Vagina (tissue), 2 donors: ENCODE measurements at regions not wholly inside any gene's neighbourhood (a gene's known extent, or its start where the extent isn't known, plus 50 kb on each side); places are given as distances from the start of the nearest gene placed in this dataset.

ENCODE experiments used
- POLR2A ChIP-seq, 2 donors: fragments of 450-650 bp; IDR thresholded peaks; one replicate each; pipeline ENCODE4 v1.6.1; 2017; ENCODE audit warnings: antibody characterized with exemption in 2 of 2, mild to moderate bottlenecking in 2 of 2, moderate library complexity in 2 of 2
- TF ChIP-seq, protein P1 (sequence below), 3 experiments: fragments of 450-650 bp in 2 of 3; fragments of 200-600 bp in 1 of 3; sonication (generic) in 1 of 3; IDR thresholded peaks; one replicate each; pipeline ENCODE4 v1.5.1; 2017 to 2019; ENCODE audit warnings: antibody characterized with exemption in 3 of 3, mild to moderate bottlenecking in 2 of 3, moderate library complexity in 2 of 3

GRCh38 chr12:88925454-88925853 is 345.2 kb upstream of the KITLG start:
- TF ChIP-seq, protein P1, sequence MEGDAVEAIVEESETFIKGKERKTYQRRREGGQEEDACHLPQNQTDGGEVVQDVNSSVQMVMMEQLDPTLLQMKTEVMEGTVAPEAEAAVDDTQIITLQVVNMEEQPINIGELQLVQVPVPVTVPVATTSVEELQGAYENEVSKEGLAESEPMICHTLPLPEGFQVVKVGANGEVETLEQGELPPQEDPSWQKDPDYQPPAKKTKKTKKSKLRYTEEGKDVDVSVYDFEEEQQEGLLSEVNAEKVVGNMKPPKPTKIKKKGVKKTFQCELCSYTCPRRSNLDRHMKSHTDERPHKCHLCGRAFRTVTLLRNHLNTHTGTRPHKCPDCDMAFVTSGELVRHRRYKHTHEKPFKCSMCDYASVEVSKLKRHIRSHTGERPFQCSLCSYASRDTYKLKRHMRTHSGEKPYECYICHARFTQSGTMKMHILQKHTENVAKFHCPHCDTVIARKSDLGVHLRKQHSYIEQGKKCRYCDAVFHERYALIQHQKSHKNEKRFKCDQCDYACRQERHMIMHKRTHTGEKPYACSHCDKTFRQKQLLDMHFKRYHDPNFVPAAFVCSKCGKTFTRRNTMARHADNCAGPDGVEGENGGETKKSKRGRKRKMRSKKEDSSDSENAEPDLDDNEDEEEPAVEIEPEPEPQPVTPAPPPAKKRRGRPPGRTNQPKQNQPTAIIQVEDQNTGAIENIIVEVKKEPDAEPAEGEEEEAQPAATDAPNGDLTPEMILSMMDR (IDR thresholded peaks at IDR 0.05) = no peak
- TF ChIP-seq POLR2A (IDR thresholded peaks at IDR 0.05) = no peak
